Right lobe of liver (tissue), 6 donors: ENCODE measurements at regions not wholly inside any gene's neighbourhood (a gene's known extent, or its start where the extent isn't known, plus 50 kb on each side); places are given as distances from the start of the nearest gene placed in this dataset.

ENCODE experiments used
- ATAC-seq, 4 donors: fragments of 200-7000 bp; cut with Tn5 transposase; one replicate each; pipeline ENCODE4 v1.9.1; 2020; ENCODE audit warnings: mild to moderate bottlenecking in 4 of 4, moderate library complexity in 4 of 4
- DNase-seq, 3 donors: peaks; one replicate each; pipeline ENCODE4 v3.0.0-alpha.2; 2020
- H3K27ac ChIP-seq, 3 donors: fragments of 200-600 bp; one replicate each; pipeline ENCODE4 v1.8.0; 2022
- H3K27me3 ChIP-seq, 2 donors: fragments of 200-600 bp; one replicate each; pipeline ENCODE4 v1.8.0; 2022
- H3K36me3 ChIP-seq, 4 donors: fragments of 200-600 bp; sonication (generic) in 1 of 4; one replicate each; pipeline versions ENCODE4 v1.5.1 to v1.8.0; 2017 to 2022; ENCODE audit warnings: control low read depth in 1 of 4
- H3K4me1 ChIP-seq, 4 donors: fragments of 200-600 bp; sonication (generic) in 1 of 4; one replicate each; pipeline versions ENCODE4 v1.5.1 to v1.8.0; 2017 to 2022; ENCODE audit warnings: control low read depth in 1 of 4
- H3K4me3 ChIP-seq, 3 donors: fragments of 200-600 bp; one replicate each; pipeline ENCODE4 v1.8.0; 2022
- H3K9me3 ChIP-seq, 4 donors: fragments of 200-600 bp; sonication (generic) in 1 of 4; one replicate each; pipeline versions ENCODE4 v1.5.1 to v1.8.0; 2017 to 2022; ENCODE audit warnings: control low read depth in 1 of 4
- CTCF ChIP-seq, 4 donors: fragments of 200-600 bp in 3 of 4; fragments of 450-650 bp in 1 of 4; IDR thresholded peaks; one replicate each; pipeline versions ENCODE4 v1.5.1 to v1.8.0; 2016 to 2022; ENCODE audit warnings: antibody characterized with exemption in 4 of 4, mild to moderate bottlenecking in 2 of 4
- POLR2A ChIP-seq: fragments of 450-650 bp; IDR thresholded peaks from one replicate; pipeline ENCODE4 v1.6.1; 2017; ENCODE audit warnings: antibody characterized with exemption, mild to moderate bottlenecking
- WGBS: methylation state at CpG from one replicate; pipeline ENCODE4 v1.1.6; 2018; ENCODE audit warnings: low coverage, low lambda C conversion rate; ENCODE audit not compliant: insufficient coverage; ENCODE audit errors: missing lambda C conversion rate; 5-methylcytosine and 5-hydroxymethylcytosine counted together
- intact Hi-C, 2 donors: fragments of 100-400 bp; cut with DNase I; formaldehyde crosslinking; loops; one replicate each; pipeline versions ENCODE4 v1.11.2 to v1.14.1; 2022
- donor health status: DM: no; HTN: yes; CAD: no.
- donor health status: DM: no; HTN: no; CAD: no.
- donor health status: DM: no; HTN: no; CAD: no.
- donor health status: DM: no; HTN: yes; CAD: no.
- donor health status: DM: no; HTN: yes; CAD: no.

- no CpG with 5 or more reads among the region's 1 CpG for WGBS
Observed at GRCh38 chr9:102309379-102309778, 570.9 kb upstream of the GRIN3A start.

GRCh38 chr9:102295188-102295587 is 556.7 kb upstream of the GRIN3A start:
- H3K4me1 ChIP-seq = no peaks in the 10 kb centered on the region
- H3K27ac ChIP-seq = no peak overlapping the region
- 52% methylated on average over 3 of the region's 3 CpGs for WGBS
- H3K27me3 ChIP-seq = no peaks in the 10 kb centered on the region
- no peak for DNase-seq
- no peak for ATAC-seq
- TF ChIP-seq POLR2A (no peak), CTCF (IDR thresholded peaks at IDR 0.05) (no peak)
- H3K36me3 ChIP-seq = no peaks in the 10 kb centered on the region
- no peak overlapping the region for H3K4me3 ChIP-seq
- intact Hi-C loops = no loop called here
- H3K9me3 ChIP-seq = no peaks in the 10 kb centered on the region

More at GRCh38 chr9:102309379-102309778, 570.9 kb upstream of the GRIN3A start:
- ATAC-seq = no peak
- no peak overlapping the region for H3K27ac ChIP-seq
- no peak for TF ChIP-seq POLR2A
- TF ChIP-seq CTCF (IDR thresholded peaks at IDR 0.05) = no peak
- intact Hi-C loops = no loop called here
- no peak overlapping the region for H3K4me3 ChIP-seq
- H3K27me3 ChIP-seq = no peaks in the 10 kb centered on the region
- no peaks in the 10 kb centered on the region for H3K9me3 ChIP-seq
- no peaks in the 10 kb centered on the region for H3K4me1 ChIP-seq
- H3K36me3 ChIP-seq = no peaks in the 10 kb centered on the region
- DNase-seq = no peak

GRCh38 chr9:102273952-102274351 is 535.5 kb upstream of the GRIN3A start:
- no peak overlapping the region for H3K4me3 ChIP-seq
- no peaks in the 10 kb centered on the region for H3K4me1 ChIP-seq
- DNase-seq (no peak), ATAC-seq (no peak)
- no peak overlapping the region for H3K27ac ChIP-seq
- no peak for TF ChIP-seq POLR2A
- TF ChIP-seq CTCF (IDR thresholded peaks at IDR 0.05) = no peak
- H3K27me3 ChIP-seq = no peaks in the 10 kb centered on the region
- WGBS = 60% methylated on average over 2 of the region's 2 CpGs
- H3K36me3 ChIP-seq = no peaks in the 10 kb centered on the region
- intact Hi-C loops = no loop called here
- no peaks in the 10 kb centered on the region for H3K9me3 ChIP-seq

GRCh38 chr9:102253099-102253498 is 514.7 kb upstream of the GRIN3A start:
- 44% methylated on average over 3 of the region's 3 CpGs for WGBS
- Histone ChIP-seq H3K4me1 (no peaks in the 10 kb centered on the region), H3K36me3 (no peaks in the 10 kb centered on the region), H3K27me3 (no peaks in the 10 kb centered on the region), H3K4me3 (no peak overlapping the region), H3K9me3 (no peaks in the 10 kb centered on the region), H3K27ac (no peak overlapping the region)
- intact Hi-C loops = no loop called here
- DNase-seq = no peak
- no peak for TF ChIP-seq POLR2A
- TF ChIP-seq CTCF (IDR thresholded peaks at IDR 0.05) = no peak
- ATAC-seq = no peak

- no peaks in the 10 kb centered on the region for H3K4me1 ChIP-seq
- DNase-seq (no peak), ATAC-seq (no peak)
- H3K4me3 ChIP-seq = no peak overlapping the region
- intact Hi-C loops = no loop called here
- TF ChIP-seq POLR2A (no peak), CTCF (IDR thresholded peaks at IDR 0.05) (no peak)
- no peaks in the 10 kb centered on the region for H3K27me3 ChIP-seq
- 68% methylated on average over 4 of the region's 4 CpGs for WGBS
- no peaks in the 10 kb centered on the region for H3K9me3 ChIP-seq
- no peak overlapping the region for H3K27ac ChIP-seq
- H3K36me3 ChIP-seq = no peaks in the 10 kb centered on the region
Observed at GRCh38 chr9:102244916-102245315, 506.5 kb upstream of the GRIN3A start.
